NB4 (cell line): ENCODE measurements at regions not wholly inside any gene's neighbourhood (a gene's known extent, or its start where the extent isn't known, plus 50 kb on each side); places are given as distances from the start of the nearest gene placed in this dataset.
"Not testable (repeated sequence)": the region's sequence is repeated elsewhere in the genome, so short reads cannot be mapped to it uniquely, and the experiment has no call there.

Source experiments
- POLR2A ChIP-seq: IDR thresholded peaks from 2 replicates; pipeline ENCODE4 v1.6.1; 2011; ENCODE audit warnings: mild to moderate bottlenecking; ENCODE audit not compliant: insufficient read length; ENCODE audit errors: extremely low read depth
- TF ChIP-seq, protein P1 (sequence below): IDR thresholded peaks from one replicate; pipeline ENCODE4 v1.5.1; 2012; ENCODE audit warnings: low read depth, low read length

DNA sequence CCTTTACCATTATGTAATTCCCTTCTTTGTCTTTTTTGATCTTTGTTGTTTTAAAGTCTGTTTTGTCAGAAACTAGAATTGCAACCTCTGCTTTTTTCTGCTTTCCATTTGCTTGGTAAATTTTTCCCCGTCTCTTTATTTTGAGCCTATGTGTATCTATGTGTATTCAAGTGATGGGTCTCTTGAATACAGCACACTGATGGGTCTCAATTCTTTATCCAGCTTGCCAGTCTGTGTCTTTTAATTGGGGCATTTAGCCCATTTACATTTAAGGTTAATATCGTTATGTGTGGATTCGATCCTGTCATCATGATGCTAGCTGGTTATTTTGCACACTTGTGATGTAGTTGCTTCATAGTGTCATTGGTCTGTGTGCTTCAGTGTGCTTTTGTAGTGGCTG is 240.9 kb downstream of the CDH26 start:
- not testable (repeated sequence) for TF ChIP-seq POLR2A
- TF ChIP-seq, protein P1, sequence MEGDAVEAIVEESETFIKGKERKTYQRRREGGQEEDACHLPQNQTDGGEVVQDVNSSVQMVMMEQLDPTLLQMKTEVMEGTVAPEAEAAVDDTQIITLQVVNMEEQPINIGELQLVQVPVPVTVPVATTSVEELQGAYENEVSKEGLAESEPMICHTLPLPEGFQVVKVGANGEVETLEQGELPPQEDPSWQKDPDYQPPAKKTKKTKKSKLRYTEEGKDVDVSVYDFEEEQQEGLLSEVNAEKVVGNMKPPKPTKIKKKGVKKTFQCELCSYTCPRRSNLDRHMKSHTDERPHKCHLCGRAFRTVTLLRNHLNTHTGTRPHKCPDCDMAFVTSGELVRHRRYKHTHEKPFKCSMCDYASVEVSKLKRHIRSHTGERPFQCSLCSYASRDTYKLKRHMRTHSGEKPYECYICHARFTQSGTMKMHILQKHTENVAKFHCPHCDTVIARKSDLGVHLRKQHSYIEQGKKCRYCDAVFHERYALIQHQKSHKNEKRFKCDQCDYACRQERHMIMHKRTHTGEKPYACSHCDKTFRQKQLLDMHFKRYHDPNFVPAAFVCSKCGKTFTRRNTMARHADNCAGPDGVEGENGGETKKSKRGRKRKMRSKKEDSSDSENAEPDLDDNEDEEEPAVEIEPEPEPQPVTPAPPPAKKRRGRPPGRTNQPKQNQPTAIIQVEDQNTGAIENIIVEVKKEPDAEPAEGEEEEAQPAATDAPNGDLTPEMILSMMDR = not testable (repeated sequence)
